Panc1 (cell line): ENCODE measurements at regions not wholly inside any gene's neighbourhood (a gene's known extent, or its start where the extent isn't known, plus 50 kb on each side); places are given as distances from the start of the nearest gene placed in this dataset.

Experiments
- ATAC-seq: fragments of 200-7000 bp; cut with Tn5 transposase; 2 replicates; pipeline ENCODE4 v1.9.1; 2020; ENCODE audit warnings: mild to moderate bottlenecking, moderate library complexity
- BruUV-seq: library from RNA; stranded (reverse); fragments of 400-500 nt; replicated peaks from 2 replicates; lab custom pipeline; 2021; lab: Mats Ljungman, UMichigan
- CTCF ChIA-PET: fragments of 300-600 bp; sonication (Branson Sonifier 250); formaldehyde crosslinking; loops from one replicate; lab custom pipeline; 2022; ENCODE audit warnings: antibody characterized with exemption; lab: Charles Lee
- POLR2A ChIA-PET: fragments of 300-600 bp; sonication (Branson Sonifier 250); formaldehyde crosslinking; loops from one replicate; lab custom pipeline; 2022; ENCODE audit warnings: antibody characterized with exemption; lab: Charles Lee
- DNase-seq: peaks from one replicate; pipeline ENCODE4 v3.0.0-alpha.2; 2010; ENCODE audit warnings: low read depth, low spot score
- H3K27ac ChIP-seq: 2 replicates; pipeline ENCODE4 v1.5.1; 2011; ENCODE audit warnings: mild to moderate bottlenecking, low read length, inconsistent platforms
- H3K27me3 ChIP-seq: fragments of 200-500 bp; sonication (Bioruptor generic); 2 replicates; pipeline ENCODE4 v1.6.0; 2014; ENCODE audit warnings: low read length, inconsistent platforms; ENCODE audit not compliant: control insufficient read depth, insufficient read depth
- H3K36me3 ChIP-seq: fragments of 200-500 bp; sonication (Bioruptor generic); 2 replicates; pipeline ENCODE4 v1.5.1; 2014; ENCODE audit warnings: inconsistent platforms, mild to moderate bottlenecking, low read length, moderate library complexity; ENCODE audit not compliant: control insufficient read depth, insufficient read depth
- H3K4me1 ChIP-seq: 2 replicates; pipeline ENCODE4 v1.5.1; 2011; ENCODE audit warnings: inconsistent platforms, mild to moderate bottlenecking, low read length, moderate library complexity; ENCODE audit not compliant: control insufficient read depth, insufficient read depth
- H3K4me3 ChIP-seq, 2 experiments: 2 replicates each; pipeline ENCODE4 v1.5.1; 2011 to 2012; ENCODE audit warnings: low read depth in 2 of 2, low read length in 2 of 2, mild to moderate bottlenecking in 2 of 2, inconsistent platforms in 1 of 2, moderate library complexity in 1 of 2
- H3K9me3 ChIP-seq: fragments of 200-500 bp; sonication (Bioruptor generic); 2 replicates; pipeline ENCODE4 v1.5.1; 2014; ENCODE audit warnings: low read depth, mild to moderate bottlenecking, inconsistent platforms, low read length, moderate library complexity; ENCODE audit not compliant: control insufficient read depth, insufficient read depth
- POLR2AphosphoS5 ChIP-seq: IDR thresholded peaks from 2 replicates; pipeline ENCODE4 v1.6.1; 2012; ENCODE audit warnings: mild to moderate bottlenecking, low read depth, low read length, moderate library complexity
- SIN3A ChIP-seq: IDR thresholded peaks from 2 replicates; pipeline ENCODE4 v1.6.1; 2012; ENCODE audit warnings: low read depth, mild to moderate bottlenecking, low read length, moderate library complexity, borderline replicate concordance; ENCODE audit not compliant: insufficient read depth
- TCF7L2 ChIP-seq: IDR thresholded peaks from 2 replicates; pipeline ENCODE4 v1.6.1; 2011; ENCODE audit warnings: mild to moderate bottlenecking, low read depth, low read length, inconsistent platforms
- in situ Hi-C: cut with HindIII; loops from 2 replicates; pipeline ENCODE4 v1.10.0; 2016; ENCODE audit warnings: low sequenced_read_pairs, low pct_unique_long_range_greater_than_20kb
- intact Hi-C: fragments of 100-400 bp; cut with micrococcal nuclease; formaldehyde crosslinking; loops from one replicate; pipeline ENCODE4 v1.10.0; 2022; ENCODE audit not compliant: unreplicated experiment
- TF ChIP-seq, protein P1 (sequence below), 2 experiments: IDR thresholded peaks; 2 replicates each; pipeline ENCODE4 v1.6.1; 2011 to 2012; ENCODE audit warnings: low read depth in 2 of 2, control low read depth in 1 of 2, low read length in 1 of 2, mild to moderate bottlenecking in 1 of 2, moderate library complexity in 1 of 2; ENCODE audit not compliant: insufficient read depth in 1 of 2
- TF ChIP-seq, protein P2 (sequence below): fragments of 450-650 bp; IDR thresholded peaks from 2 replicates; pipeline ENCODE4 v1.5.1; 2017; ENCODE audit warnings: mild to moderate bottlenecking

DNA sequence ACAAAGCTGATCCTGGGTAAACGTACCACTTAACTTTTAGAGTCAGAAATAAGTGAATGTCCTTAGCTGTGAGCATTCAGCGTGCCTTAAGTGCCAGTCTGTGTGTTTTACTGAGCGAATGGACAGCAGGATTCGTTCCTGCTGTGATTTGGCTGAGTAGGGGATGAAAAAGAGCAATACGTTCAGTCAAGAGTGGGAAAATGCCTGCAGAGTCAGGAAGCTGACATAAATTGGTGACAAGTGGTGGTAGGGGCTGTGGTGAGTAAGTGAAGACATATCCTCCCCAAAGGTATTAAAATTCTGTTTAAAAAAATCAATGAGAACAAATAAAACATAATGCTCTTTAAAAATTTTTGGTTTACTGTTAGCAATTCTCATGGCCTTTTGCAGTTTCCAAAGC lies 56.6 kb upstream of the TNIP3 start:
- Histone ChIP-seq H3K4me1 (no peaks in the 10 kb centered on the region), H3K27me3 (no peaks in the 10 kb centered on the region; the same call in 1 of the 2 replicates), H3K9me3 (no peaks in the 10 kb centered on the region), H3K36me3 (no peaks in the 10 kb centered on the region), H3K27ac (no peak overlapping the region), H3K4me3 (no peak overlapping the region)
- DNase-seq, result no peak
- POLR2A ChIA-PET, result no interaction called here
- CTCF ChIA-PET, result no interaction called here
- intact Hi-C loops, result no loop called here
- no TSS peak for BruUV-seq
- ATAC-seq, result no peak
- in situ Hi-C loops, result no loop called here
- TF ChIP-seq POLR2AphosphoS5, result no peak
- TF ChIP-seq, protein P1, sequence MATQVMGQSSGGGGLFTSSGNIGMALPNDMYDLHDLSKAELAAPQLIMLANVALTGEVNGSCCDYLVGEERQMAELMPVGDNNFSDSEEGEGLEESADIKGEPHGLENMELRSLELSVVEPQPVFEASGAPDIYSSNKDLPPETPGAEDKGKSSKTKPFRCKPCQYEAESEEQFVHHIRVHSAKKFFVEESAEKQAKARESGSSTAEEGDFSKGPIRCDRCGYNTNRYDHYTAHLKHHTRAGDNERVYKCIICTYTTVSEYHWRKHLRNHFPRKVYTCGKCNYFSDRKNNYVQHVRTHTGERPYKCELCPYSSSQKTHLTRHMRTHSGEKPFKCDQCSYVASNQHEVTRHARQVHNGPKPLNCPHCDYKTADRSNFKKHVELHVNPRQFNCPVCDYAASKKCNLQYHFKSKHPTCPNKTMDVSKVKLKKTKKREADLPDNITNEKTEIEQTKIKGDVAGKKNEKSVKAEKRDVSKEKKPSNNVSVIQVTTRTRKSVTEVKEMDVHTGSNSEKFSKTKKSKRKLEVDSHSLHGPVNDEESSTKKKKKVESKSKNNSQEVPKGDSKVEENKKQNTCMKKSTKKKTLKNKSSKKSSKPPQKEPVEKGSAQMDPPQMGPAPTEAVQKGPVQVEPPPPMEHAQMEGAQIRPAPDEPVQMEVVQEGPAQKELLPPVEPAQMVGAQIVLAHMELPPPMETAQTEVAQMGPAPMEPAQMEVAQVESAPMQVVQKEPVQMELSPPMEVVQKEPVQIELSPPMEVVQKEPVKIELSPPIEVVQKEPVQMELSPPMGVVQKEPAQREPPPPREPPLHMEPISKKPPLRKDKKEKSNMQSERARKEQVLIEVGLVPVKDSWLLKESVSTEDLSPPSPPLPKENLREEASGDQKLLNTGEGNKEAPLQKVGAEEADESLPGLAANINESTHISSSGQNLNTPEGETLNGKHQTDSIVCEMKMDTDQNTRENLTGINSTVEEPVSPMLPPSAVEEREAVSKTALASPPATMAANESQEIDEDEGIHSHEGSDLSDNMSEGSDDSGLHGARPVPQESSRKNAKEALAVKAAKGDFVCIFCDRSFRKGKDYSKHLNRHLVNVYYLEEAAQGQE (IDR thresholded peaks at IDR 0.05; ENCODE audit: insufficient read depth in 1 of 2, low read depth in 2 of 2, low read length in 1 of 2), result no peak
- no peak for TF ChIP-seq SIN3A
- TF ChIP-seq, protein P2, sequence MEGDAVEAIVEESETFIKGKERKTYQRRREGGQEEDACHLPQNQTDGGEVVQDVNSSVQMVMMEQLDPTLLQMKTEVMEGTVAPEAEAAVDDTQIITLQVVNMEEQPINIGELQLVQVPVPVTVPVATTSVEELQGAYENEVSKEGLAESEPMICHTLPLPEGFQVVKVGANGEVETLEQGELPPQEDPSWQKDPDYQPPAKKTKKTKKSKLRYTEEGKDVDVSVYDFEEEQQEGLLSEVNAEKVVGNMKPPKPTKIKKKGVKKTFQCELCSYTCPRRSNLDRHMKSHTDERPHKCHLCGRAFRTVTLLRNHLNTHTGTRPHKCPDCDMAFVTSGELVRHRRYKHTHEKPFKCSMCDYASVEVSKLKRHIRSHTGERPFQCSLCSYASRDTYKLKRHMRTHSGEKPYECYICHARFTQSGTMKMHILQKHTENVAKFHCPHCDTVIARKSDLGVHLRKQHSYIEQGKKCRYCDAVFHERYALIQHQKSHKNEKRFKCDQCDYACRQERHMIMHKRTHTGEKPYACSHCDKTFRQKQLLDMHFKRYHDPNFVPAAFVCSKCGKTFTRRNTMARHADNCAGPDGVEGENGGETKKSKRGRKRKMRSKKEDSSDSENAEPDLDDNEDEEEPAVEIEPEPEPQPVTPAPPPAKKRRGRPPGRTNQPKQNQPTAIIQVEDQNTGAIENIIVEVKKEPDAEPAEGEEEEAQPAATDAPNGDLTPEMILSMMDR, result no peak
- no peak for TF ChIP-seq TCF7L2

DNA sequence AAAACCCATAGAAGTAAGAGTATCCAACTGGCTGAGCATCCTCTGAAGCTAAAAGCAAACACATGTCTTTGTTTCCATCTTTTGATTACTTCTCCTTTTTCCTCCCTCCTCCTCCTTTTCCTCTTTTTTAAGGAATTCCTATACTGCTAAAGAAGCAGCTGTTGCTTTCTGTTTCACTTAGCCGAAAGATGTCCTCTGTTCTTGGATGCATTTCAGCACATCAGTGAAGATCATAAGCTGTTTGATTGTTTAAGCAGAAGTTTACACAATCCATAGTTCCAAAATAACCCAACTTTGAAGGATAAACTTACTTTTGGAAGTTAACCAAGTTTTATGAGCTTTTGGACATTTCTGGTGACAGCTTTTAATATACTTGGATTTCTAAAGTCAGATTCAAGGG lies 55.1 kb upstream of the TNIP3 start:
- intact Hi-C loops (no loop called here), in situ Hi-C loops (no loop called here)
- ChIA-PET POLR2A (no interaction called here), CTCF (no interaction called here)
- H3K9me3 ChIP-seq, result no peaks in the 10 kb centered on the region
- H3K27ac ChIP-seq, result no peak overlapping the region
- H3K27me3 ChIP-seq, result no peaks in the 10 kb centered on the region; the same call in 1 of the 2 replicates
- H3K36me3 ChIP-seq, result no peaks in the 10 kb centered on the region
- no peak for DNase-seq
- ATAC-seq, result no peak
- no peaks in the 10 kb centered on the region for H3K4me1 ChIP-seq
- no peak for TF ChIP-seq TCF7L2
- TF ChIP-seq POLR2AphosphoS5, result no peak
- no peak for TF ChIP-seq SIN3A
- TF ChIP-seq, protein P2, result no peak
- TF ChIP-seq, protein P1 (IDR thresholded peaks at IDR 0.05; ENCODE audit: insufficient read depth in 1 of 2, low read depth in 2 of 2, low read length in 1 of 2), result no peak
- BruUV-seq, result no TSS peak
- no peak overlapping the region for H3K4me3 ChIP-seq
